GM12878 (cell line): ENCODE measurements at regions not wholly inside any gene's neighbourhood (a gene's known extent, or its start where the extent isn't known, plus 50 kb on each side); places are given as distances from the start of the nearest gene placed in this dataset.

ENCODE experiments used
- ATAC-seq: fragments of 200-7000 bp; cut with Tn5 transposase; 3 replicates; pipeline ENCODE4 v1.9.1; 2020; ENCODE audit warnings: mild to moderate bottlenecking, moderate library complexity
- BruUV-seq: library from RNA; stranded (reverse); fragments of 400-500 nt; replicated peaks from 2 replicates; lab custom pipeline; 2021; lab: Mats Ljungman, UMichigan
- CTCF ChIA-PET: fragments of 300-600 bp; sonication (Branson Sonifier 250); formaldehyde crosslinking; extraction: SDS; loops from one replicate; lab custom pipeline; 2021; ENCODE audit warnings: inconsistent platforms; lab: Yijun Ruan, JAX
- POLR2A ChIA-PET: fragments of 350-600 bp; formaldehyde crosslinking; extraction: SDS; loops from one replicate; lab custom pipeline; 2021; ENCODE audit warnings: inconsistent platforms; lab: Charles Lee
- RAD21 ChIA-PET: fragments of 300-600 bp; sonication (Branson Sonifier 250); formaldehyde crosslinking; loops from one replicate; lab custom pipeline; 2023; ENCODE audit warnings: antibody characterized with exemption; ENCODE audit not compliant: unreplicated experiment; lab: Charles Lee
- SMC1A ChIA-PET: fragments of 300-600 bp; sonication (Branson Sonifier 250); formaldehyde crosslinking; loops from one replicate; lab custom pipeline; 2023; ENCODE audit not compliant: unreplicated experiment, uncharacterized antibody; lab: Charles Lee
- DNase-seq: peaks from one replicate; pipeline ENCODE4 v3.0.0-alpha.2; 2011; ENCODE audit warnings: low read depth, low spot score
- FAIRE-seq: peaks from 3 replicates; lab custom pipeline; 2011; peaks lifted over from hg19 to GRCh38; lab: Jason Lieb, UNC
- H2AFZ ChIP-seq: 2 replicates; pipeline ENCODE4 v1.6.0; 2011; ENCODE audit warnings: low read depth, low read length, control low read depth; ENCODE audit not compliant: control insufficient read depth
- H3K27ac ChIP-seq: 2 replicates; pipeline ENCODE4 v1.5.1; 2011; ENCODE audit warnings: control low read depth; ENCODE audit not compliant: control insufficient read depth, insufficient read depth
- H3K27me3 ChIP-seq, 2 experiments: replicated peaks in 1 of 2; 2 replicates each; pipeline versions ENCODE4 v1.6.0 to v1.6.1; 2011; ENCODE audit warnings: low read length in 1 of 2; ENCODE audit not compliant: control insufficient read depth in 2 of 2, insufficient read depth in 2 of 2
- H3K36me3 ChIP-seq, 2 experiments: 2 replicates each; pipeline ENCODE4 v1.5.1; 2011; ENCODE audit warnings: low read length in 1 of 2; ENCODE audit not compliant: control insufficient read depth in 2 of 2, insufficient read depth in 2 of 2
- H3K4me1 ChIP-seq: 2 replicates; pipeline ENCODE4 v1.6.1; 2011; ENCODE audit warnings: mild to moderate bottlenecking, low read length, moderate library complexity, mixed read lengths; ENCODE audit not compliant: control insufficient read depth, insufficient read depth
- H3K4me2 ChIP-seq: 2 replicates; pipeline ENCODE4 v1.6.0; 2011; ENCODE audit warnings: control low read depth; ENCODE audit not compliant: control insufficient read depth, insufficient read depth
- H3K4me3 ChIP-seq: fragments of 200-600 bp; sonication (generic); 2 replicates; pipeline ENCODE4 v1.5.1; 2016
- H3K79me2 ChIP-seq: 2 replicates; pipeline ENCODE4 v1.6.0; 2011; ENCODE audit warnings: low read length; ENCODE audit not compliant: control insufficient read depth, insufficient read depth
- H3K9ac ChIP-seq: 2 replicates; pipeline ENCODE4 v1.8.0; 2011; ENCODE audit warnings: low read length, control low read depth, mixed read lengths; ENCODE audit not compliant: control insufficient read depth, insufficient read depth
- H3K9me3 ChIP-seq: replicated peaks from 3 replicates; pipeline ENCODE4 v1.5.1; 2011; ENCODE audit warnings: mild to moderate bottlenecking, low read length; ENCODE audit not compliant: control insufficient read depth, insufficient read depth
- H4K20me1 ChIP-seq: 2 replicates; pipeline ENCODE4 v1.6.0; 2011; ENCODE audit not compliant: control insufficient read depth, insufficient read depth
- ELK1 ChIP-seq: IDR thresholded peaks from 2 replicates; pipeline ENCODE4 v1.6.1; 2012; ENCODE audit warnings: low read depth, low read length, improper control_type of control experiment
- MEF2A ChIP-seq: IDR thresholded peaks from 2 replicates; pipeline ENCODE4 v1.6.1; 2011; ENCODE audit warnings: low read depth, mild to moderate bottlenecking, low read length, moderate library complexity; ENCODE audit not compliant: insufficient read depth
- RB1 ChIP-seq: fragments of 450-650 bp; formaldehyde crosslinking; IDR thresholded peaks from 2 replicates; pipeline ENCODE4 v1.6.1; 2017; ENCODE audit warnings: mild to moderate bottlenecking, borderline replicate concordance
- RBBP5 ChIP-seq: fragments of 200-600 bp; sonication (generic); conservative IDR thresholded peaks from 2 replicates; pipeline ENCODE4 v1.6.1; 2016
- RELA ChIP-seq: fragments of 450-650 bp; IDR thresholded peaks from 2 replicates; pipeline ENCODE4 v1.8.0; 2014; ENCODE audit warnings: borderline replicate concordance; ENCODE audit not compliant: partially characterized antibody
- REST ChIP-seq: IDR thresholded peaks from 2 replicates; pipeline ENCODE4 v1.6.1; 2012; ENCODE audit warnings: mild to moderate bottlenecking, low read depth, low read length
- SP1 ChIP-seq: IDR thresholded peaks from one replicate; pipeline ENCODE4 v1.6.1; 2011; ENCODE audit warnings: low read depth, low read length
- SUZ12 ChIP-seq: fragments of 200-600 bp; sonication (generic); IDR thresholded peaks from one replicate; pipeline ENCODE4 v1.6.1; 2018; ENCODE audit warnings: antibody characterized with exemption, mild to moderate bottlenecking; ENCODE audit not compliant: unreplicated experiment
- YY1 ChIP-seq: IDR thresholded peaks from 2 replicates; pipeline ENCODE4 v1.6.1; 2011; ENCODE audit warnings: low read depth, mild to moderate bottlenecking, low read length
- ZNF207 ChIP-seq: fragments of 450-650 bp; IDR thresholded peaks from 2 replicates; pipeline ENCODE4 v1.6.1; 2014; ENCODE audit warnings: antibody characterized with exemption, mild to moderate bottlenecking, borderline replicate concordance
- ZNF687 ChIP-seq: fragments of 450-650 bp; IDR thresholded peaks from 2 replicates; pipeline ENCODE4 v1.6.1; 2017; ENCODE audit warnings: mild to moderate bottlenecking, moderate library complexity
- WGBS: methylation state at CpG from one replicate; pipeline ENCODE4 v1.1.6; 2016; ENCODE audit warnings: low lambda C conversion rate; ENCODE audit not compliant: insufficient replicate concordance, insufficient coverage; ENCODE audit errors: missing lambda C conversion rate; 5-methylcytosine and 5-hydroxymethylcytosine counted together
- in situ Hi-C: fragments of 300-500 bp; cut with MboI; formaldehyde crosslinking; loops from 9 replicates; pipeline ENCODE4 v1.14.3; 2018; ENCODE audit warnings: mixed read lengths
- intact Hi-C: fragments of 100-400 bp; cut with micrococcal nuclease; formaldehyde crosslinking; loops from one replicate; pipeline ENCODE4 v1.14.2; 2022; ENCODE audit not compliant: unreplicated experiment
- TF ChIP-seq, protein P1 (sequence below): fragments of 450-650 bp; formaldehyde crosslinking; IDR thresholded peaks from 2 replicates; pipeline ENCODE4 v1.4.0; 2020; ENCODE audit warnings: mild to moderate bottlenecking, moderate library complexity

GRCh38 chr22:48600681-48601080 is 1227.0 kb downstream of the BRD1 start:
- POLR2A ChIA-PET, result no interaction called here
- BruUV-seq, result no TSS peak
- CTCF ChIA-PET, result no interaction called here
- Histone ChIP-seq H3K27ac (no peak overlapping the region), H3K9ac (no peak overlapping the region), H4K20me1 (no peaks in the 10 kb centered on the region)
- no peak for FAIRE-seq
- 75% methylated on average over 27 of the region's 27 CpGs for WGBS
- TF ChIP-seq MEF2A, result no peak
- no peak for TF ChIP-seq RBBP5
- no peak for TF ChIP-seq RB1
- TF ChIP-seq, protein P1, sequence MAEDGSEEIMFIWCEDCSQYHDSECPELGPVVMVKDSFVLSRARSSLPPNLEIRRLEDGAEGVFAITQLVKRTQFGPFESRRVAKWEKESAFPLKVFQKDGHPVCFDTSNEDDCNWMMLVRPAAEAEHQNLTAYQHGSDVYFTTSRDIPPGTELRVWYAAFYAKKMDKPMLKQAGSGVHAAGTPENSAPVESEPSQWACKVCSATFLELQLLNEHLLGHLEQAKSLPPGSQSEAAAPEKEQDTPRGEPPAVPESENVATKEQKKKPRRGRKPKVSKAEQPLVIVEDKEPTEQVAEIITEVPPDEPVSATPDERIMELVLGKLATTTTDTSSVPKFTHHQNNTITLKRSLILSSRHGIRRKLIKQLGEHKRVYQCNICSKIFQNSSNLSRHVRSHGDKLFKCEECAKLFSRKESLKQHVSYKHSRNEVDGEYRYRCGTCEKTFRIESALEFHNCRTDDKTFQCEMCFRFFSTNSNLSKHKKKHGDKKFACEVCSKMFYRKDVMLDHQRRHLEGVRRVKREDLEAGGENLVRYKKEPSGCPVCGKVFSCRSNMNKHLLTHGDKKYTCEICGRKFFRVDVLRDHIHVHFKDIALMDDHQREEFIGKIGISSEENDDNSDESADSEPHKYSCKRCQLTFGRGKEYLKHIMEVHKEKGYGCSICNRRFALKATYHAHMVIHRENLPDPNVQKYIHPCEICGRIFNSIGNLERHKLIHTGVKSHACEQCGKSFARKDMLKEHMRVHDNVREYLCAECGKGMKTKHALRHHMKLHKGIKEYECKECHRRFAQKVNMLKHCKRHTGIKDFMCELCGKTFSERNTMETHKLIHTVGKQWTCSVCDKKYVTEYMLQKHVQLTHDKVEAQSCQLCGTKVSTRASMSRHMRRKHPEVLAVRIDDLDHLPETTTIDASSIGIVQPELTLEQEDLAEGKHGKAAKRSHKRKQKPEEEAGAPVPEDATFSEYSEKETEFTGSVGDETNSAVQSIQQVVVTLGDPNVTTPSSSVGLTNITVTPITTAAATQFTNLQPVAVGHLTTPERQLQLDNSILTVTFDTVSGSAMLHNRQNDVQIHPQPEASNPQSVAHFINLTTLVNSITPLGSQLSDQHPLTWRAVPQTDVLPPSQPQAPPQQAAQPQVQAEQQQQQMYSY (CRISPR knock-in tag), result no peak
- no peak for TF ChIP-seq SUZ12
- TF ChIP-seq ELK1, result no peak
- no peak for TF ChIP-seq YY1
- no peak for TF ChIP-seq SP1
- TF ChIP-seq RELA, result no peak
- no peak for TF ChIP-seq REST
- TF ChIP-seq ZNF687, result no peak
- TF ChIP-seq ZNF207, result no peak
- TF ChIP-seq, all 136 proteins: peak for 0
- Histone ChIP-seq H3K4me1 (no peaks in the 10 kb centered on the region), H3K9me3 (no peaks in the 10 kb centered on the region; the same call in 2 of the 3 replicates), H3K36me3 (no peaks in the 10 kb centered on the region), H3K4me3 (no peak overlapping the region), H3K79me2 (no peaks in the 10 kb centered on the region), H3K27me3 (no peaks in the 10 kb centered on the region), H3K4me2 (no peak overlapping the region), H2AFZ (no peak overlapping the region)
- intact Hi-C loops (no loop called here), in situ Hi-C loops (no loop called here)
- no peak for ATAC-seq
- DNase-seq, result no peak
- ChIA-PET SMC1A (no interaction called here), RAD21 (no interaction called here)
